GM19025 (cell line): ENCODE measurements at regions not wholly inside any gene's neighbourhood (a gene's known extent, or its start where the extent isn't known, plus 50 kb on each side); places are given as distances from the start of the nearest gene placed in this dataset.
"Not testable (repeated sequence)": the region's sequence is repeated elsewhere in the genome, so short reads cannot be mapped to it uniquely, and the experiment has no call there.

ENCODE experiments used
- ATAC-seq: cut with Tn5 transposase; IDR thresholded peaks from one replicate; pipeline ENCODE4 v1.9.1; 2021; ENCODE audit warnings: mild to moderate bottlenecking, low read depth, moderate library complexity; ENCODE audit not compliant: unreplicated experiment

DNA sequence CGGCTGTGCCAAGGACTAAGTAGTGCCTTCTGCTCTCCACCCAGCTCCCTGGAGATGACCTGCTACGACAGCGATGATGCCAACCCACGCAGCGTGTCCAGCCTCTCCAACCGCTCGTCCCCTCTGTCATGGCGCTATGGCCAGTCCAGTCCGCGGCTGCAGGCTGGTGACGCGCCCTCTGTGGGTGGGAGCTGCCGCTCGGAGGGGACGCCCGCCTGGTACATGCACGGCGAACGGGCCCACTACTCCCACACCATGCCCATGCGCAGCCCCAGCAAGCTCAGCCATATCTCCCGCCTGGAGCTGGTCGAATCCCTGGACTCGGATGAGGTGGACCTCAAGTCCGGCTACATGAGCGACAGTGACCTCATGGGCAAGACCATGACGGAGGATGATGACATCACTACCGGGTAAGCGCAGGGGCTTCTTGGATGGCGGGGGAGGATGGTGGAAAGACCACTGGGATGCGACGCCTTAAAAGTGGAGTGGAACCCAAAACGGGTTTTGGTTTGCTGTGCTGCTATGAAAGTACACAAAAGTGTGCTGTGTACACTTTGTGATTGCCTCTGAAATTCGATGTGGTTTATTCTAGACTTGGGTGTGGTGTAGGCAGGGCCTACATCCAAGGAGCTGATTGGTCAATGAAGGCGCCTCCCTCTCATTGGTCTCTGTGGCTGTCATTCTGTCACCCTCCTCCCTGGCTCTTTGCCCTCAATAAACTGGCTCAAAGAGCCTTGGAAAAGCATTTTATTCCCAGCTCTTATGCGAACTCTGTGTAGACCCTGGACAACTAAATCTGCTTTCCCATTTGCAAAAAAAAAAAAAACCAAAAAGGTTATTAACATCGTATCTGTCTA lies 110.4 kb upstream of the IPO9 start:
- no peak for ATAC-seq

GRCh38 chr1:201719812-201720521 lies 109.0 kb upstream of the IPO9 start:
- ATAC-seq, result no peak

DNA sequence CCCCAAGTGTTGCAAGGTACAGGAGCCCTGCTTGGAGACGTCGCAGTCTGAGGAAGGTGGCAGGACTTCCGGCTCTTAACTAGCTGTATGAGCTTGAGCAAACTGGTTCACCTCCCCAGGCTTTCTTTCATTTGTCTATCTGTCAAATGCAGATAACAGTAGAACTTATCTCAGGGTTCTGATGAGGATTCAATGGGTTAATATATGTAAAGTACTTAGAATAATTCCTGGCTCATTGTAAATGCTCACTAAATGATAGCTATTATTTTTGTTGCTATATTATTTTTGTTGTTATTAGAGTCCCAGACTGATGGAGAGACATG lies 108.5 kb upstream of the IPO9 start:
- no peak for ATAC-seq

- no peak for ATAC-seq
Measured at GRCh38 chr1:201721082-201722049, 107.6 kb upstream of the IPO9 start.

DNA sequence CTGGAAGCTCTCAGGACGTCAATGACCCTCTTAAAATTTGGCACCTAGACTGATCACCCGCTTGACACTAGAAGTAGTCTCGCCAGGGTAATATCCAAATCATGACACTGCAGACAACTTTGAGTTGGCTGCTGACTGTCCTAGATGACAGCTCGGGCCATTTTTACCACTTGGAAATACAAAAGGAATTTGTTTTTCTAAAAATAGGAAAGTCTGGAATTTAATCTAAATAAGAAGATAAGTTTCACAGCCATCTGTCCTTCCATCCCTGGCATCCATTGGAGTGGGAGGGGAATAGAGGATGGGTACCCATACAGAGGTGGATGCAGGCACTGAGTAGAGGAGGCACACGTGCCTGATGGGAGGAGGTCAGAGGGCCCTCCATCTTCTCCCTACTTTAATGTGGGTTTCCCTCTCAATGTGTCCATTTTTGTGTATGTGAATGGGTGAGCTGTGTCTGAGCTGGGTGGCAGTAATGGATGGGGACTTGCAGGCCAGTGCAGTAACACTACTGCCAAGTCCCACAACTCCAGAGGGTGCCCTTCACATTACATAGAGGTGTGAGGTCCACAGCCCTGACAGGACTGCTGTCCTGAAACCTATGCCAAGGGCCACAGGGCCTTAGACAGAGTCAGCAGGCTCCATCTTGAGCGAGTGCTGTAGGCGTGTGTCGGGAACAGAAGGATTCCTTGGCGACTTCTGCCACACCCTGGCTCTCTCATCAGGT lies 104.8 kb upstream of the IPO9 start:
- ATAC-seq, result no peak

- no peak for ATAC-seq
Measured at GRCh38 chr1:201724766-201725118, 104.2 kb upstream of the IPO9 start.

GRCh38 chr1:201726700-201727099 lies 102.3 kb upstream of the IPO9 start:
- ATAC-seq, result no peak

GRCh38 chr1:201728731-201729130 lies 100.2 kb upstream of the IPO9 start:
- ATAC-seq, result no peak

DNA sequence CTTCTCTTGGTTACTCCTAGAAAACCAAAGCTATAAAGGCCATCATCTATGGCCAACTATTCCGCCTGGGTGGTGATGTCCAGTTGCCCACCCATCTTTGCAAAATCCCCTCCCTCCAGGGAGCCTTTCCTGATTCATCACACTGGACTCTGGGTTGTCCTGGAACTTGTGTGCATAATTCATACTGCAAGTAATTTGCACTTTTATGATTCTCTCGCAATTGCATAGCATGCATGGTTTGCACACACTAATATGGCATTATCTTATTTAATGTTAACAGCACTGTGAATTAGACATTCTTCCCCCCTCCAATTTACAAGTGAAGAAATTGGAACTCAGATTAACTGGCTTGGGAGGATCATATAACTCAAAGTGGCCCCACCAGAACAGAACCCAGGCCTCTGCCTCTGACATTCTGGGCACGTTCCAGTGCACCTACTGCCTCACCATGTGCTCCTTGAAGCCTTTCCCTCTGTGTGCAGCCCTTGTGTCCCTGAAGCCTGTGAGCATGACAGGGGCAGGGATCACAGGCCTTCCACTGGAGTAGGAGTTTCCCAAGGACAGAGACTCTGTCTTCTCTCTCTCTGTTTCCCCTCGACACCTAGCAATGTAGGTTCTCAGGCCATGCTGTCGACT lies 98.9 kb upstream of the IPO9 start:
- no peak for ATAC-seq

DNA sequence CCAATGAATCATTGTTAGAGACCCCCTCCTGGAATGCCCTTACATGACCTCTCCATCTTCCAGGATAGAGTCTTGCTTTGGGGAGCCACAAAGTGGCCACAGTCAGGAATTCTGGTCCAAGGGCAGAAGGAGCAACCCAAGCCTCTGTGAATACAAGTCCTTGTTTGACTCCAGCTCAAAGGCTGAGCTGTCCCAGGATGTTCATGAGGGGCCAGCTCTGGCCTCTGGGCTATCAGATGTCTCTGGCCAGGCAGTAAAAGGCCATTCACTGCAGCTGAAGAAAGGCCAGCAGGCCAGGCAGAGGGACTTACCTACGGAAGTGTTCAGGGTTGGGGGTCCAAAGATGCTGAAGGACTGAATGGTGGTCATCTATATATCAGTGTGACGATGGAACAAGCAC lies 98.3 kb upstream of the IPO9 start:
- no peak for ATAC-seq

DNA sequence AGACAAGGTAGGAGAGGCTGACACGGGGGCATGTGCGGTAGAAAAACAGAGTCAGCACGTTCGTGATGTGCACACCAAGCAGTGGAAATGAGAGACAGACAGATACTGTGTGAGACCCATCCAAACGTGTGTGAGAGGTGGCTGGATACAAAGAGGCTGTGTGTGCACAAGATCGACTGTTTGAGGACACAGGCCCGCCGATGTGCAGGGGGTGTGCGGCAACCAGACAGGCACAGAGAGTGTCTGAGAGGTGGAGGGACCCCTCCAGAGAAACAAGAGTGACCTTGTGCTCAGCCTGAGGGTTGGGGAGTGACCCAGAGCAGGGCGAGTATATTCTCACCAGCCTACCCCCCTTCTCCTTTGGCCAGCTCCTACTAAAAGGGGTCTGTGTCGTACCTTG lies 97.8 kb upstream of the IPO9 start:
- no peak for ATAC-seq

DNA sequence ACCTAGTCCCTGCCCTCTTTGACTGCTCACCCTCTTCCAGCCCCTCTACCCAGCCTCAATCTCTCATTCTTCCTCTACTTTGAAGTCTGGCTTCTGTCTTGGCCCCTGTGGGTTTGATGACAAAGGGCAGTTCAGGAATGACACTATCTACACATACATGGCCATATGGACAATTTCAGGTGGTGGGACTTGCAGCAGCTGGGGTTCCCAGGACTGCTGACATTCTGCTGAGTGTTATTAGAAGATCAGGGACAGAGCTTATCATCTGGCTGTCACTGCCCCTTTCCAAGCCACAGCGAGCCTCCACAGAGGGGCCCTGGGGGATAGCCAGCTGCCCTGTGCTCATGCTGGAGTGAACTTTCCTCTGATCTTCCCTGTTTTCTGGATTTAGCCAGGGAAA lies 97.4 kb upstream of the IPO9 start:
- no peak for ATAC-seq

DNA sequence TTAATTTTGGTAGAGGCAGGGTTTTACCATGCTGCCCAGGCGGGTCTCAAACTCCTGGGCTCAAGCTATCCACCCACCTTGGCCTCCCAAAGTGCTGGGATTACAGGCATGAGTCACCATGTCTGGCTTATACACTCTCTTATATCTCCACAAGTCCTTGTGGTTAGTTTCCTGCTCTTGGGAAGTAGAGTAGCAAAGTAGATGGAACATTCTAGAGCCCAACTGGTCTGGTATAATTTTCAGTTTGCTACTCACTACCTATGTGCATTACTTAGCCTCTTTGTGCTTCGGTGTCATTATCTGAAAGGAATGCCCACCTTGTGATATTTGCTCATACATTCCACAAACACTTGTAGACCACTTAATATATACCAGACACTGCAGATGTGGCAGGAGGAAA lies 96.6 kb upstream of the IPO9 start:
- ATAC-seq, result no peak

DNA sequence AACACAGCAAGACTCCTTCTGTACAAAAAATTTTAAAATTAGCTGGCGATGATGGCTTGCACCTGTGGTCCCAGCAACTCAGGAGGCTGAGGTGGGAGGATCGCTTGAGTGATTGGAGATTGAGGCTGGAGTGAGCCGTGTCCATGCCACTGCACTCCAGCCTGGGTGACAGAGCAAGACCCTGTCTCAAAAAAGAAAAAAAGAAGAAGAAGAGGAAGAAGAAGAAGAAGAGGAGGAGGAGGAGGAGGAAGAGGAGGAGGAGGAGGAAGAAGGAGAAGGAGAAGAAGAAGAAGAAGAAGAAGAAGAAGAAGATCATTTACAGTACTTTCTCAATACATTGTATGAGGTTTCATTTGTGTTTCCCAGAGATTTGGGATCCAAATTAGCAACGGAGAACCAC lies 94.7 kb upstream of the IPO9 start:
- not testable (repeated sequence) for ATAC-seq

DNA sequence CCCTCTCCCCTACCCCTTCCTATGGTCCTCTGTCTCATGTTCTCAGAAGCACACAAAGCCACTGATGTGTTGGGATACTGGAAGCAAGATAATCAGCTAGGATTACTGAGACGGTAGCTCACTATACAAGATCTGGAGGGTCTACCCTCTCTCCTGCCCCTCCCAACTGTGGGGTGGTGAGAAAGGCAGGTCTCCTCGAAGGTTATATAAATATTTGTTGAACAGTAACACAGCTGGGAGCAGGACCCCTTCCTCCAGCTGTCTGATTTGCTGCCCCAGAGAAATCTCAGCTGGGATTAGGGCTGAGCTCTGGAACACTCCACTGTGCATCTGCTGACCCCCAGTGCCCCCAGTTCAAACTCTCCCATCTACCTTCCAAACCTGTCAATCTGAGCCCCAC lies 94.2 kb upstream of the IPO9 start:
- no peak for ATAC-seq

- ATAC-seq, result no peak
Measured at GRCh38 chr1:201736707-201737320, 92.1 kb upstream of the IPO9 start.

GRCh38 chr1:201737352-201738060 lies 91.5 kb upstream of the IPO9 start:
- ATAC-seq, result no peak

DNA sequence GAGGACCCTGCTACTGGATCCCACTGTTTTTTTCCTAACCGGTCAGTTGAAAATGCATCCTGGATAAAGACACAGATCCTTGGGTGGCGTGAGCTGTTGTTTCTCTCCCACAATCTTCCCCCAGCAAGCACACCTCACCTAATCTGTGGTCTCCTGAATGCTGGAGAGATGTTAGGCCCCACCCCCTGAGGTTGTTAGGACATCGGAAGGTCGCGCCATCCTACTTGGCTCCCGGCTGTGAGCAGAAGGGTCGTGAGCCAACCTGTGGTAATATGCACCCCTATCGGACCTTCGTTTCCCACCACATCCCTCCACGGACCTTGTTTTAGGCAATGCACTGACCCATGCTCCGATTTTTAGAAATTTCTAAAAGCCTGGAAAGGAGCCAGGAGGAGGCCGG lies 89.9 kb upstream of the IPO9 start:
- ATAC-seq, result no peak

DNA sequence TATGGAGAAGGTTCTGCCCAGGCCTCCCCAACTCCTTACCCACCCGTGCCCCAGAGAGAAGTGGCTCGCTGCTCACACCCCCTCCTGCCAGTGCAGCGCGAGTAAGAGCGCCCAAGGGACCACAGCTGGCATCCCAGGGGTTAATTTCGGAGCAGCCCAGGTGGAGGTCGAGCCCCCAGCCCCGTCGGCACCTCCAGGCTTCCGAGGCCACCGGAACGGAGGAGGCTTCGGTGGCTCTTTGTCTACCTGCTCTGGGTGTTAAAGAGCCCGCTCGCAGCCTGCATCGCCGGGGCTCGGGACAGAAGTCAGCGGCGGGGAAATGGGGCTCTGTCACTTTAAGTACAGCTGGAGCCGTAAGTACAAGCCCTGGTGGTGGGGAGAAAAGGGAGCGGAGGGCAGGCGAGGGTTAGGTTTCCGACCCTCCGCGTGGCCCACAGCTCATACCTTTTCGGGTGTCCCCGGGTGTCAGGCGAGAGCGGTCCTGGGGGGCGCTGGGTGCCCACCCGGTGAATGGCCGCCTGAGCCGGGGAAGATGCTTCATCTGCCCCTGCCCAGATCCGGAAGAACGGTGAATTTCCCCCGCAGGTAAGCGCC lies 89.4 kb upstream of the IPO9 start:
- no peak for ATAC-seq
